ENCODE measurements at regions not wholly inside any gene's neighbourhood (a gene's known extent, or its start where the extent isn't known, plus 50 kb on each side); places are given as distances from the start of the nearest gene placed in this dataset.

DNA sequence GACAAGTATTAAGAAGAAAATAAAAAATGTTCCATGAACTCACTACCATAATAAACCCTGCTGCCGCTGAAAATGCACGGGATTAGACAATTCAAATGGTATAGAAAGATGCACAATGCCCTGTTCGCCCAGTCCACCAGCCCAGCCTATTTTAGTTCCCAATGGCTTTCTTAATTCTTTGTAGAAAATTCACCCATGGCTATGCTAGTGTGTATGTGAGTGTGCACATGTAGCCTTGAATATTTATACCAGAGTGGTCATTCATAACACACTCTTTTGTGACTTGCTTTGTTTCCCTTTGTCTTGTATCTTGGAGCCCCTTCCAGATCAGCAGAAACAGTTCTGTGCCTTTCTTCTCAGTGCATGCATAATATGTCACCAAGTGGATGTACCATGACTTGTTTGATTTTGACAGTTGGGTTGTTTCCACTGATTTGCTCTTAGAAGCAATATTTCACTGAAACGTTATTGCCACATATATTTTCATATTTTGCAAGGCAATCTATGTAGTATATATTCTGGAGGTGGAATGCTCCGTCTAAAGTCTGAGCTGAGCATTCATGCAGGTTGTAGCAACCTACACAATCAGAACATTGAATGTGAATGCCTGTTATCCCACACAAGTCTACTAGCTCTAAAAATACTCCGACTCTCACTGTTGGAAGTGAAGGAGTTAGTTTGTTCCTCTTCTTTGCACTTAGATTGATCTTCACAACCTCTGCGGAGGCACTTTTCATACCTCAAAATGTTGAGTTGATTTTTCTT is 383.0 kb upstream of the EEF2KMT start:
- FAIRE-seq = no peak
- no peak for DNase-seq (ENCODE audit: extremely low spot score, insufficient read length, low read depth)

DNA sequence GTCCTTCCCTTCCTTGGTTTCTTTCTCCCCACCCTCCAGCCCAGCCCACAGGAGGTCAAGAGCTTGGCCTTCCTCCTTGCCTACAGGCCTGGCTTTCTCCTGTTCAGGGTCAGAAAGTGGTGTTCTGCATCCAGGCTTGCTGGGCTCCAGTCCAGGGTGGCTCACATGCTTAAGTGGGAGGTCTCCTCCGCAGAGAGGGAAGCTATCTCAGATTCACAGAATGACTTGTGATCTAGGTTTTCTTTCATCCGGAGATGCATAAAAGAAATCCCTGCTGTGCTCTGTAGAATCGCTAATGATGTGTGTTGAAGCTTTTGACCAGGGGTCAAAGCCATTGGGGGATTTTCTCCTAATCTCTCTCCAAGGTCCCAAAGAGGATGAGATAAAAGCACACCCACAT is 382.3 kb upstream of the EEF2KMT start:
- FAIRE-seq (no peak), DNase-seq (ENCODE audit: extremely low spot score, insufficient read length, low read depth) (no peak)

DNA sequence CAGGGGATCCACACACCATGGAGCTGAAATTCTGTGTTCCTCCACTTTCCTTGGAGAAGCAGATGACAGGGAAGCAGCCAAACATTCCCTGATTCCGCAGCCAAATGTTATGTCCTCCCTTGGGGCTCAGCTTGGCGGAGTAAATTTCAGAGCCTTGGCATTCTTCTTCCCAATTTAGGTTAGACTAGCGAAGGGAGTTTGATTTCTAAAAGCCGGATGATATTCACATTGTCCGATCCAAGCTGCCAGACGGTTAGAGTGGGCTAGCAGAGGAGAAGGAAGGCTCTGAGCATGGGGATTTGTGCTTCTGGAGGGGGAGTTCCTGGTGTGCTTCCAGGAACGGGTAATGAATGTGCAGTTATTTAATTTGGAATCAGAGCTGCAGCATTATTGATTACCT is 380.4 kb upstream of the EEF2KMT start:
- no peak for DNase-seq (ENCODE audit: extremely low spot score, insufficient read length, low read depth)
- no peak for FAIRE-seq

DNA sequence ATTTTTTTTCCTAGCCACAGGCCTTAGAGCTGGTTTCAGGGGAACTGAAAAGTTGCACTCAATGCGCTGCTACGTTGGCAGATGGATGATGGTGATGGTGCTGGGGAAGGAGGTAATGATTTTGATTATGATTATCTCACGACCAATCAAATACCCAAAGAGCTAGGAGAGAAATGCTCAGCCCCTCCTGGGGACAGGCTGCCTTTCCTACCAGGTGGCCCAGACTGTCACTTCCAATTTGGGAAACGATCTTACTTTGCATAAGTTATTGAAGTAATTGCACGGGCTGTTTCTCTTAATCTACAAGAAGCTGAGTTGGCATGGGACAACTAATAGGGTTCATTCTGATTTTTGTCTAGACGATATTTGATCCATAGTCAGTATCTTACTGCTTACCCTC is 379.7 kb upstream of the EEF2KMT start:
- FAIRE-seq = no peak
- no peak for DNase-seq (ENCODE audit: extremely low spot score, insufficient read length, low read depth)

DNA sequence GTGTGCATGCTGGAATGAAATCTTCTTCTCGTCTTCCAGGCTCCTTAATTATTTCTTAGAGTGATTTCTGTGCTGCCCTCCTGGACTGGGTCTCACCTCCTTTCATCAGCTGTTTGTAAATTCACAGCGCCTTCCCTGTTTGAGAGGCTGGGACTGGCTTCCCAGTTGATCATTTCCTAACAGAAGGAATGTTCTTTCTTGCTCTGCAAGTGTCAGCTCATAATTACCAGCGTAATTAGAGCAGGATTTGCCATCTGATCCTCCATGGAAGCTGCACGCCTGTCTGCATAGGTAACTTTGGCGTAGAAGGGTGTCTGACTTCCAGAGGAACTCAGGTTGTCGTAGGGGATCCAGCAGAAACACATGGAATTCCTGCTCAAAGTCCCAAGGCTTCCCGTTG is 375.0 kb upstream of the EEF2KMT start:
- DNase-seq (ENCODE audit: extremely low spot score, insufficient read length, low read depth) = no peak
- no peak for FAIRE-seq

DNA sequence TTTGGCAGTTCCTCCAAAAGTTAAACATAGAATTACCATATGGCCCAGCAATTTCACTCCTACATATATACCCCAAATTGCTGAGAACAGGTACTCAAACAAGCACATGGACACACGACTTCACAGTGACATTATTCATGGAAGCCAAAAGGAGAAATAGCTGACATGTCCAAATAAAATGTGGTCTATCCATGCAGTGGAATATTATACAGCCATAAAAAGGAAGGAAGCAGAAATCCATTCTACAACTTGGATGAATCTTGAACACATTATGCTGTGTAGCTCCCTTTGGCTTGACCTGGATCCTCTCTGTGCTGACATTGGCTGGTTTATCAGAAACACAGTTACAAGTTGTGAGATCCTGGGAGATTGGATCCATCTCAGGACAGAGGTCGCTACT is 370.9 kb upstream of the EEF2KMT start:
- DNase-seq (ENCODE audit: extremely low spot score, insufficient read length, low read depth) = no peak
- FAIRE-seq = no peak

DNA sequence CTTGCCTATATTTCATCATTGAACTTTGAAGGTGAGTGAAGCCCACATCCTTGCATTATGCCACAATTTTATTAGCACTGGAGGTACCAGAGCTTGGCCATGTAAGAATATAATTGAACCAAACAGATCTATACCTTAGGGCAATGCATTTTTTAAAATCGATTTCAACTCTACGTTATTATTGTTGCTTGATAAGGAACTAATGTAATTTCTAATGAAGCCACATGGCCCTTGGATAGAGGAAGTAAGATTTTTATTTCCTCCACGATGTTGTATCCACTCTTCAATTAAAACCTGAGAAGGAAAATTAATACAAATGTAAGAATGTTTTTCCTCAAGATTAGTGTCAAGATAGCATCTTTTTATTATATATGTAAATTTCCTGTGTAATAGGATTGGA is 370.0 kb upstream of the EEF2KMT start:
- no peak for FAIRE-seq
- no peak for DNase-seq (ENCODE audit: extremely low spot score, insufficient read length, low read depth)

DNA sequence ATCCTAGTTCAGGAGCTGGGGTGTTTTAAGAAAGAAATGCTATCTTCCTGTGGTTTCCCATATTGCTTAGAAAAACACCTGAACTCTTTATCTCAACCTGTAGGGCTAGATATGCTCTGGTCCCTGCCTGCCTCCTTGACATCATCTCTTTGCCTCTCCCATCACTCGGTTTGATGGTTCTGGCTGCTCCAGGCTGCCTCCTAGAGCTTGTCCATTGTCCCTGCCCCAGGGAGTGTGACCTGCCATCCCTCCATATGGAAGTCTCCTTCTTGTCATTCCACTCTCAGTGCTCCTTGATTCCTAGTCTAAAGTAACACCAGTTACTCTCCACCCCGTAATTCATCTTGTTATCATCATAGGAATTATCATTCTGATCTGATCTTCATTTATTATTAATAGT is 369.0 kb upstream of the EEF2KMT start:
- DNase-seq (ENCODE audit: extremely low spot score, insufficient read length, low read depth) (no peak), FAIRE-seq (no peak)

DNA sequence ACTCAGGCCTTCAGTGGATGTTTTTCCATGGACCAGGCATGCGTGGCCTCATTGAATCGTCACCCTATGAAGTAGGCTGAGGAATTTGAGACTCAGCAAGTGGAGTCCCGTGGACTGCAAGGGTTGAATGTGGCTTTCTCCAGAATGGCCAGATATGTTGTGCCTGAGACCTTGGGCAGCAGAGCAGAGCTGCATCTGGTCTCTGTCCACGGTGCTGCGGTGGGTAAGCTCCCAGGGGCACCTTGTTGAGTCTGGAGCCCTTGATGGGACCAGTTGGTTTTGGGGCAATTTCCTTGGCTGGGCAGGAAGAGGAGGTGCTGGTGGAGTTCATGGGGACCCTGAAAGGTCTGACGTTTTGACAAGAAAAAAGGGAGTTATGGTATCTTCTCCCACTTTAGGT is 368.1 kb upstream of the EEF2KMT start:
- DNase-seq (ENCODE audit: extremely low spot score, insufficient read length, low read depth) = no peak
- FAIRE-seq = no peak

DNA sequence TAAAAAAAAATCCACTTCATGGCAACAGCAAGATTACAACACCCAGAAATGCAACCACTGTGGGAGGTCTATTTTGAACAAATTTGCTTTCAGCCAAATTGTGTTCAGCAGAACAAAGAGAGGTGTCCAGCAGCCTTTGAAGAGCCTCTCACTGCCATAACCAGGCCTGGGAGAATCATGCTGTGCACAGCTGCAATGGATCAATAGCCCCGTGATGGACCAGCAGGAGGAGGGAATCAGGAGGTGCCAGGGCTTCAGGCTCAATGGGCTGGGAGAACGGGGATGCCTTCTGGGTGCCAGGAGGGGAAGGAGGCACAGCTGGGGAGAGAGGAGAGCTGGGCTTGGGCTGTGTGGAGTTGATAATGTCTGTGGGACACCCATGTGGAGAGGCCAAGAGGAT is 366.2 kb upstream of the EEF2KMT start:
- no peak for DNase-seq (ENCODE audit: extremely low spot score, insufficient read length, low read depth)
- FAIRE-seq = no peak

DNA sequence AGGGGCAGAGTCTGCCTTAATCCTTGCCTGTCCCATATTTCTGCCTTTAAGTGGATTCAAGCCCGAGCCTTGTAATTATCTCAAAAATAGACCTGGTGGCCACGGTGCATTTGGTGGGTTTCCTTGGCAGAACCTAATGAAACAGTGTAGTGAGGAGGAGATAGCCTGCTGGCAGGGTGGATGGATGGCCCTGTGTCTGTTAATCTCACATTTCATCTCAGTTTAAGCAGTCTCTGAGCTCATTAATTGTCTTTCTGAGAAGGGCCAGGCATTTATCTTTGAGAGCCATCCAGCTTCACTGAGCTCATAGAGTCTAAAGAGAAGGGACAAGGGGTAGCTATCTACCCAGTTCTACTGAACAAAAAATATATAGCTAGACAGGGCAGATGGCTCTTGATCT is 364.0 kb upstream of the EEF2KMT start:
- FAIRE-seq (no peak), DNase-seq (ENCODE audit: extremely low spot score, insufficient read length, low read depth) (no peak)

DNA sequence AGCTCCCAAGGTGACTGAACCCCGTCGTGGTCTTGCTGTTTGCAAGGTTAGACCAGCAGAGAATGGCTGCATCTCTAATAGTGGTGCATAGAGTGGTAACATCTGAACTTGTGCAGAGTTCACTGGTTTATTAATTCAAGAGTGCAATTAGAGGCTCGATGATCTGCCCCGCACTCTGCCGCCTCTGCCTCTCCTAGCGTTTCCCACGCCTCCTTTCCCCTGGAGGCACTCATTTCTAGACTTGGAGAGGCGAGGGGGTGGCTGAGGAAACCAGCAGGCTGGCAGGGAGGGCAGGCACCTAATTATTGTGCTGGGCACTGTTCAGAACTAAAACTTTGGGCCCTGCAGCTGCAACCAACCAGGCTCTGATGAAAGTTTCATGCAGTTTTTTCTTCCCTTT is 363.5 kb upstream of the EEF2KMT start:
- FAIRE-seq = no peak
- DNase-seq (ENCODE audit: extremely low spot score, insufficient read length, low read depth) = no peak

DNA sequence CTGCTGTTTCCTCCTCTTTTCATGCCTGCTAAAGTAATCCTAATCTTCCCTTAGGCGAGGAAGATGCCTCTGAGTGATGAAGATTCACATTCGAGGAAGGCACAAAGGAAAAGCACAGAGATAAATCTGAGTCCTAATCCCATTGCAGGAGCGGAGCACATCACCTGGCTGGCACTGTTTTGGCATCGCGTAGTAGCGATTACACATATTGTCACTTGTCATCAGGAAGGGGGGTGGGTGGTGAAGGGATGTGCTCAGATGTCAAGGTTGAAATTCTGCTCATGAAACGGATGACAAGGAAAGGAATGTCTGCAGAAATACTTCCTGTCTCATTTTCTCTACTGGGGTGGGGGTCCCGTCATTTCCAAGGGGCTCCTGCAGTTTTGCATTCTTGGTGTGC is 363.1 kb upstream of the EEF2KMT start:
- DNase-seq (ENCODE audit: extremely low spot score, insufficient read length, low read depth) (no peak), FAIRE-seq (no peak)

DNA sequence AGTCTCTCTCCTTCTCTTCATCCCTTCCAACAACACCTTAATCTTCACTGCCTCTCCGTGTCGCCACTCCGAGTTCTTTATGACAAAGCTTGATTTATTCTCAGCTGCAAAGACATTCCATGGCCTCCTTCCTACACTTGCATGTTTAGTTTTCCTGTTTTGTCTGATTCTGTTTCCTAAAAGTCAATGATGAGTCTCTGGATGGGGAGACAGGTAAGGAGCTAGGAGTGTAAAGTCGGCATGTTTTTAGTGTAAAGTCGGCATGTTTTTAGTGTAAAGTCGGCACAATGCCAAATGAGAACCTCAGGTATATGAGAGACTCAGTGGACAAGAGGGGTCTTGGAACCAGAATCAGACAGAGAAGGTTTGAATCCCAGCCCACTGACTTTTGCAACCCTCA is 362.3 kb upstream of the EEF2KMT start:
- DNase-seq (ENCODE audit: extremely low spot score, insufficient read length, low read depth) (no peak), FAIRE-seq (no peak)

DNA sequence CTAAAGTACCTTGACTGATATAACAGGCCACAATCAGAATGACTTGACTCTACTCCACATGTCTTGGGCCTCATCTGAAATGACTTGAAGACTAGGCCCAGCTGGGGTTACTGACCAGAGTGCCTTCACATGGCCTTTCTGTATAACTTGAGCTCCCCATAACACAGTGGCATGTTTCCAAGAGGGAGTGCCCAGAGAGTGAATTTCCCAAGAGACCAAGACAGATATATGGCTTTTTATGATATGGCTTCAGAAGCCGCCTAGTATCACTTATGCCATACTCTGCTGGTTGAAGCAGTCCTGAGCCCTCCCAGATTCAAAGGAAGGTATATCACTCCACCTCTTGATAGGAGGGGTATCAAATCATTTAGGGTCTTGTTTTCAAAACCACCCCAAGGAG is 357.5 kb upstream of the EEF2KMT start:
- FAIRE-seq = no peak
- no peak for DNase-seq (ENCODE audit: extremely low spot score, insufficient read length, low read depth)

DNA sequence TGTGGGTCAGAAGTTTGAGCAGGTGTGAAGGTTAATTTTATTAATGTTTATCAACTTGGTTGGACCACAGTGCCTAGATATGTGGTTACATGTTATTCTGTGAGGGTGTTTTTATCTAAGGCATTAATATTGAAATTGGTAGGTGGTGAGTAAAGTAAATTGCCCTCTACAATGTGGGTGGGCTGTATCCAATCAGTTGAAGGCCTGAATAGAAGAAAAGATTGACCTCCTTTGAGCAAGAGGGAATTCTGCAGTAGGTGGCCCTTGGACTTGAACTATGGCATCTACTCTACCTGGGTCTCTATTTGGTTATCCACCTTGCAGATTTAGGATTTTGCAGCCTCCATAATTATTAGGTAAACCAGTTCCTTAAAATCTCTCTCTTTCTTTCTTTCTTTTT is 356.8 kb upstream of the EEF2KMT start:
- FAIRE-seq (no peak), DNase-seq (ENCODE audit: extremely low spot score, insufficient read length, low read depth) (no peak)

DNA sequence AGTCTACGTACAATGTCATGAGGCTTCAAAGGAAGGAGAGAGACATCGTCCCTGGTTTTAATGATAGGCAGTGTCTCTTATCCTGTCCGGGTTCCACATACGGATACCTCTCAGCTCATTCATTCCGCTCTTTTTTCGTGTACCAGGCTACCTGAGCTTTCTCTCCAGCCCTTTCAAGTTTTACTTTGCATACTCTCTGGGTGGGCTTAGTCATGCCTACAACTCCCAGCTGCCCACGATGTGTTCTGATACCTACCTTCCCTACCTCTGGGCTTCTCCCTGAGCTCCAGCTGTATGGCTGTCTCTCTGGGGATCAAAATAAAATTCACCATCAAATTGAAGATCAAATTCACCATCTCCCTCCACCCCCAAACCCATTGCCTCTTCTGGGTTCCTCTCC is 354.0 kb upstream of the EEF2KMT start:
- no peak for DNase-seq (ENCODE audit: extremely low spot score, insufficient read length, low read depth)
- FAIRE-seq = no peak

DNA sequence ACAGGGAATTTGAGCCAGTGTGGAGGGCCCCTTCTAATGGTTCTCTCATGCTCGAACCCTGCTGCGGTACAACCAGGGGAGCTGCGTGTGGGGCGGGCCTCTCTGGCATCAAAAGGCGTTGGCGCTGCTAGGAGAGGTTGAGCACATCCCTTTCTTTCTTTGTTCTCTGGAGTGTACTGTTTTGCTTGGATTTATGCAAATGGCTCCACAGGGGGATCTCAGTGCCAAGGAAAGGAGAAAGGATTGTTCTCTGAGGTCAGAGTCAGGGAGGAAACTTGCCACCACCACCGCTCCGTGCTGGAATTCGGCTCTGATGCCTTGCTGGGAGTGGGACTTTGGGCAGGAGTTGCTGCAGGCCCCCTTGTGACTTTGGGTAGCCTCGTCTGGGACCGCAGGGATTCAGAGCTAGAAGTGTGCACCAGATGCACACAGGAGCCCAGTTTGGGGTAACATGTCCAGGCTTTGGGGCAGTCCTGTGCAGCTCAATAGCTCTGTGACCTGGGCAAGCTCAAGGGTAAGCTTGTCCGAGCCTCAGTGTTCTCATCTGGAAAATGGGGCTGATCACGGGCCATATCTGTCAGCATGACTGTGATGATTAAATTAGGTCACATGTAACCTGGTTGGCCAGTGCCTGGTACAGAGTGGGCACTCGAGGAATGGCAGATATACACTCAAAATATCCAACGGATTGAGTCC is 353.0 kb upstream of the EEF2KMT start:
- no peak for FAIRE-seq
- no peak for DNase-seq (ENCODE audit: extremely low spot score, insufficient read length, low read depth)

DNA sequence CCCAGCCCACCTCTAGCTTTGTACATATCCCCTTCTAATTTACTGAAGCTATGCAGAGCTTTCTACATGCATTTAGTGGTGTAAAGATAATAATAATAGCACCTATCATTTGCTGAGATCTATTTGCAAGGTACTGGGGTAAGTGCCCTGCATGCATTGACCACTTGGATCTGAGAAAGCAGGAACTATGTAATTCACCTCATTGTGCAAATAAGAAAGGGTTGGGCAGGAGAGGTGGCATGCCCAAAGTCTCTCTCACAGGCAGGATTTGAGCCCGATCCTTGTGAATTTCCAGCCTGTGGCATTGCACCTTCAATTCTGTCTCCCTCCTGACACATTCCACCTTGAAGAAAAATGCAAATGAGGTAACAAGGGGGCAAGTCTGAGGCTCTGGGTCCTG is 352.3 kb upstream of the EEF2KMT start:
- no peak for FAIRE-seq
- no peak for DNase-seq (ENCODE audit: extremely low spot score, insufficient read length, low read depth)

DNA sequence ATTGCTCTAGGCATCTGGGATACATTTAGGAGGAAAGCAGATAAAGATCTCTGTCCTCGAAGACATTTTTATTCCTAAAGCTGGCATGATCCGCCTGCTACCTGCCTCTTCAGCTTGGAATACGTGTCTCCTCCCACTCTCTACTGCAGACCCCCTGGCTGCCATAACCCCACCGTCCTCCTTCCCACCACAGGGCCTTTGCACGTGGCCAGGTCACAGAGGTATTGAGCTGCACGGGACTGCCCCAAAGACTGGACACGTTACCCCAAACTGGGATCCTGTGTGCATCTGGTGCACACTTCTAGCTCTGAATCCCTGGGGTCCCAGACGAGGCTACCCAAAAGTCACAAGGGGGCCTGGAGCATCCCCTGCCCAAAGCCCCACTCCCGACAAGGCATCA is 351.2 kb upstream of the EEF2KMT start:
- FAIRE-seq = no peak
- no peak for DNase-seq (ENCODE audit: extremely low spot score, insufficient read length, low read depth)

DNA sequence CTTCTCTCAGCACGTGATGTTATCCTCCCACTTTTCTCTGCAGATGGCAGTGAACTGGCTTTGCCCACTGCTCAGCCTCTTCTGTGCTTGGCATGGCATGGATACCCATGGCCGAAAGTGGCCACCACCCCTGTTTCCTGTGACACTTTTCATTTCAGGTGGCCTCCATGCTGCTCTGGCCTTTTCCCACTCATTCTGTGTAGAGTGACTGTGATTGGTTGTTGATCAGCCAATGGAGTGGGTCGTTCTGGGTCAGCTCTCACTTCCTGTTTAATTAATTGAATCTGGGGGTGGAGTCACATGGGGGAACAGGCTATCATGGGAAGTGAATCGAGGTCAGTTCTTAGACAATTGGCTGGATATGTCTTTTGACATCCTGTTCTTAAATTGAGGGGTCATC is 350.1 kb upstream of the EEF2KMT start:
- FAIRE-seq (no peak), DNase-seq (ENCODE audit: extremely low spot score, insufficient read length, low read depth) (no peak)

DNA sequence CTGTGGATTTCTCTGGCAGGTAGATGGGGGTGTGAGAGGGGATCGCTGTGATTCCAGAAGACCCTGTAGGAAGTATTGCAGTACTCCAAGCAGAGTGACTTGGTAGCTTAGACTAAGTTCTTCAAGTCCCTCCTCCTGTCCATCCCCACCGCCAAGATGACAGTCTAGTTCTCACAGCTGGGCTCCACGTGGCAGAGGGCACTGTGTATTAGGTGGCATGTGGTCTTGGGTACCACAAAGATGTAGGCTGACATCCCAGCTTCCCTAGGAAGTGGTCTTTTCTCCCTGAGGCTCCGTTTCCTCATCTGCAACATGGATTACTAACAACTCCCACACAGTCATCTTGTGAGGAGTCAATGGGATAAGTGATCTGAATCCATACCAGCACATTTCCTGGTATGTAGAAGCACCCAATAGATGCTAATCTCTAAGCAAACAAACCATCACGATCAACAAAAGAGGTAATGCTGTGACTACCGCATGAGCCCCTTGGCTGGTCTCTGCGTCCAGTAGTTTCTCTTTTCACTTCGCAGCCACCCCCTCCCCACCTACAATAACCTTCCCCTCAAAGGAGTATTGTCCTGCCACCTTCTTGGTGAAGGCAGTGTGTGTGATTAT is 349.1 kb upstream of the EEF2KMT start:
- FAIRE-seq (no peak), DNase-seq (ENCODE audit: extremely low spot score, insufficient read length, low read depth) (no peak)
